Subcutaneous abdominal adipose tissue (tissue), 5 donors: ENCODE measurements at regions not wholly inside any gene's neighbourhood (a gene's known extent, or its start where the extent isn't known, plus 50 kb on each side); places are given as distances from the start of the nearest gene placed in this dataset.
"Not testable (repeated sequence)": the region's sequence is repeated elsewhere in the genome, so short reads cannot be mapped to it uniquely, and the experiment has no call there.

ENCODE experiments used
- H3K27ac ChIP-seq: one replicate; pipeline ENCODE4 v1.7.0; 2013; ENCODE audit warnings: low read depth, mild to moderate bottlenecking, inconsistent platforms, low read length, moderate library complexity
- H3K27me3 ChIP-seq, 5 donors: one replicate each; pipeline ENCODE4 v1.7.0; 2013; ENCODE audit warnings: low read length in 5 of 5, inconsistent platforms in 1 of 5; ENCODE audit not compliant: control insufficient read depth in 5 of 5, insufficient read depth in 4 of 5
- H3K36me3 ChIP-seq, 5 donors: one replicate each; pipeline ENCODE4 v1.7.0; 2013; ENCODE audit warnings: low read length in 5 of 5; ENCODE audit not compliant: control insufficient read depth in 5 of 5, insufficient read depth in 5 of 5
- H3K4me1 ChIP-seq, 5 donors: one replicate each; pipeline ENCODE4 v1.7.0; 2013; ENCODE audit warnings: low read length in 5 of 5, mild to moderate bottlenecking in 3 of 5, moderate library complexity in 1 of 5; ENCODE audit not compliant: control insufficient read depth in 5 of 5, insufficient read depth in 5 of 5
- H3K4me3 ChIP-seq, 5 donors: one replicate each; pipeline ENCODE4 v1.7.0; 2013; ENCODE audit warnings: low read length in 5 of 5, low read depth in 1 of 5
- H3K9ac ChIP-seq, 5 donors: one replicate each; pipeline ENCODE4 v1.7.0; 2013; ENCODE audit warnings: low read length in 5 of 5, mild to moderate bottlenecking in 4 of 5, moderate library complexity in 3 of 5
- H3K9me3 ChIP-seq, 5 donors: one replicate each; pipeline ENCODE4 v1.7.0; 2013; ENCODE audit warnings: low read length in 5 of 5; ENCODE audit not compliant: control insufficient read depth in 5 of 5
- donor health status: healthy.
- donor health status: healthy.
- donor health status: healthy.
- donor health status: healthy.
- donor health status: healthy.

DNA sequence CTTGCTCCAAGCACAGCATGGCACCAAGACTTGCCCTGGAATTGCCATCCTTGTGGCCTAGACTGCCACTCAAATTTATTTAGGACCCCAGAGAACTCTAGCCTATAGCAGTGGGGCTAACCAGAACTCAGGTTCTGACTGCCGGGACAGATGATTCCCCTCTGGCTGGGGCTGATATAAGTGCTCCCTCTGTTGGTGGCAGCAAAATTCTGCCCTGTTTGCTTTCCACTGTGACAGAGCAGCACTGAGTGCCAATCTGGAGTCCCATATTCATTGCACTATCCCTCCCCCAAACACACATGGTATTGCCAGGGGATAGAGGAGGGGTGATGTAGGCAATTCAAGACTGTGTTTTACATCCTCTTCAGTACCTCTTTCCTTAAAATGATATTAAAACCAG, 1081.9 kb downstream of the FAT4 start:
- H3K9ac ChIP-seq, result no peak overlapping the region

DNA sequence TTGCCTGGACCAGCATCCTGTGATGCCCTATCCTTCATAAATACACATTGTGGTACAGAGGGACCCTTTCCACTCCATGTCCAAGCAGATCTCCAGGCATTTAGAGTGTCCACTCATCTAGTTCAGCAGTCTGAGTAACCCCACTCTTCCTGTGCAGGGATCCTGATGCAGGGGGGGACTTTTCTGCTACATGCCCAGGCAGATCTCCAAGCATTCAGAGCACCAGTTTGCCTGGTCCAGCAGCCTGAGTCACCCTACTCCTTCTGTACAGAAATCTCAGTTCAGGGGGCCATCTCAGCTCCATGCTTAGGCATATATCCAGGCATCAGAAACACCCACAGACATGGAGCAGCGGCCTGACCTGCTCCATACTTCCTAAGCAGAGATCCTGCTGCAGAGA, 1089.8 kb downstream of the FAT4 start:
- Histone ChIP-seq H3K27me3 (no peaks in the 10 kb centered on the region), H3K4me1 (no peaks in the 10 kb centered on the region), H3K9me3 (peaks cover 0 to 2% (median 0%) of the 10 kb centered on the region in 5 donors), H3K27ac (no peak overlapping the region), H3K4me3 (no peak overlapping the region), H3K9ac (no peak overlapping the region), H3K36me3 (no peaks in the 10 kb centered on the region)

More for the DNA sequence above, 1081.9 kb downstream of the FAT4 start:
- Histone ChIP-seq H3K4me1 (no peaks in the 10 kb centered on the region), H3K27ac (no peak overlapping the region), H3K27me3 (no peaks in the 10 kb centered on the region), H3K36me3 (no peaks in the 10 kb centered on the region), H3K4me3 (no peak overlapping the region), H3K9me3 (no peaks in the 10 kb centered on the region)

DNA sequence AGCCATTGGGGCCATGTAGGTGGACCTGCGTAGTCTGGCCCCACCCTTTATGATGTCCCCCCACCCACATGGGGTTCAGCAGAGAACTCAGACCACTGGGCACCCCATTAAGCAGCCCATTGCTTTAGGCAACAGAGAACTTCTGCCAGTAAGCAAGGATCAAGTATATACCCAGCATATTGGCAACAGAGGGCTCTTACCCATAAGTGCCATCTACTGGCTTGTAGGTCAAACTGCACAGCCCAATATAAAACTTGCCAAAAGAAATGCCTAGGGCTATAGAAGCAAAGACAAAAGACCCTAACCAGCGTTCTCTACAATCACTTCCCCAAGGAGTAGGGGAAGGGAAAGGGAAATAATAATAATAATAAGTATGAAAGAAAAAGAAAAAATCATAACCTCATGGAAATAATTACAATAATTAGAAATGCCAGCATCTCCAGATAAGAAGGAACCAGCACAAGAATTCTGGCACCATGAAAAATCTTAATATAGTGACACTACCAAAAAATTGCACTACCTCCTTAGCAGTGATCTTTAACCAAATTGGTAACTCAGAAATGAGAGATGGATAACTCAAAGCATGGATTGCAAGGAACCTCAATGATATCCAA, 1090.7 kb downstream of the FAT4 start:
- H3K27me3 ChIP-seq, result no peaks in the 10 kb centered on the region
- H3K4me3 ChIP-seq, result no peak overlapping the region
- H3K27ac ChIP-seq, result no peak overlapping the region
- H3K4me1 ChIP-seq, result no peaks in the 10 kb centered on the region
- H3K9ac ChIP-seq, result no peak overlapping the region
- peaks cover 0 to 2% (median 0%) of the 10 kb centered on the region in 5 donors for H3K9me3 ChIP-seq
- no peaks in the 10 kb centered on the region for H3K36me3 ChIP-seq

DNA sequence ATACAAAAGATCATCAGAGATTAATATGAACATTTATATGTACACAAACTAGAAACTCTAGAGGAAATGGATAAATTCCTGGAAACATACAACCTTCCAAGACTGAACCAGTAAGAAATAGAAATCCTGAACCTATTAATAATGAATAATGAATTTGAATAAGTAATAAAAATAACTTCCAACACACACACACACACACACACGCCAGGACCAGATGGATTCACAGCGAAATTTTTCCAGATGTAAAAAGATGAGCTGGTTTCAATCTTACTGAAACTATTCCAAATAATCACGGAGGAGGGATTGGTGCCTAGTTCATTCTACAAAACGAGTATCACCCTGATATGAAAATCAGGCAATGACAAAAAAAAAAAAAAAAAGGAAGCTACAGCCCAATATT, 1095.0 kb downstream of the FAT4 start:
- Histone ChIP-seq H3K4me3 (no peak overlapping the region), H3K27me3 (no peaks in the 10 kb centered on the region), H3K27ac (no peak overlapping the region), H3K9ac (no peak overlapping the region), H3K36me3 (no peaks in the 10 kb centered on the region), H3K4me1 (no peaks in the 10 kb centered on the region), H3K9me3 (peaks cover 0 to 2% (median 0%) of the 10 kb centered on the region in 5 donors)

DNA sequence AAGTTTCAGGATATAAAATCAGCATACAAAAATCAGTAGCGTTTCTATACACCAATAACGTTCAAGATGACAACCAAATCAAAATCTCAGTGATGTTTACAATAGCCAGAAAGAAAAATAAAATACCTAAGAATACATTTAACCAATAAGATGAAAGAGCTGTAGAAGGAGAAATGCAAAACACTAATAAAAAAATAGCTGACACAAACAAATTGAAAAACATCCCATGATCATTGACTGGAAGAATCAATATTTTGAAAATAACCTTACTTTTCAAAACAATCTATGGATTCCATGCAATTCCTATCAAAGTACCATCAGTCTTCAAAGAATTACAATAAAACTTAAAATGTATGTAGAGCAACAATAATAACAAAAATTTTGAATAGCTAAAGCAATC, 1096.3 kb downstream of the FAT4 start:
- no peaks in the 10 kb centered on the region for H3K36me3 ChIP-seq
- H3K27me3 ChIP-seq, result no peaks in the 10 kb centered on the region
- H3K4me3 ChIP-seq, result no peak overlapping the region
- H3K9me3 ChIP-seq, result peaks cover 0 to 2% (median 0%) of the 10 kb centered on the region in 5 donors
- peaks cover 0 to 2% (median 0%) of the 10 kb centered on the region in 5 donors for H3K4me1 ChIP-seq
- H3K27ac ChIP-seq, result no peak overlapping the region
- H3K9ac ChIP-seq, result no peak overlapping the region

DNA sequence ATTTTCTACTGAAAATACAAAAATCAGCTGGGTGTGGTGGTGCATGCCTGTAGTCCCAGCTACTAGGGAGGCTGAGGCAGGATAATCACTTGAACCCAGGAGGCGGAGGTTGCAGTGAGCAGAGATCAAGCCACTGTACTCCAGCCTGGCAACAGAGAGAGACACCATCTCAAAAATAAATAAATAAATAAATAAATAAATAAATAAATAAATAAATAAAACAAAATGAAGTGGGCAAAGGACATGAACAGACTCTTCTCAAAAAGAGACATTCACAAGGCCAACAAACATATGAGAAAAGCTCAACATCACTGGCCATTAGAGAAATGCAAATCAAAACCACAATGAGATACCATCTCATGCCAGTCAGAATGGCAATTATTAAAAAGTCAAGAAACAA, 1097.6 kb downstream of the FAT4 start:
- H3K9me3 ChIP-seq, H3K4me1 ChIP-seq, H3K27ac ChIP-seq, H3K4me3 ChIP-seq, H3K9ac ChIP-seq, H3K36me3 ChIP-seq, H3K27me3 ChIP-seq: not testable (repeated sequence)

DNA sequence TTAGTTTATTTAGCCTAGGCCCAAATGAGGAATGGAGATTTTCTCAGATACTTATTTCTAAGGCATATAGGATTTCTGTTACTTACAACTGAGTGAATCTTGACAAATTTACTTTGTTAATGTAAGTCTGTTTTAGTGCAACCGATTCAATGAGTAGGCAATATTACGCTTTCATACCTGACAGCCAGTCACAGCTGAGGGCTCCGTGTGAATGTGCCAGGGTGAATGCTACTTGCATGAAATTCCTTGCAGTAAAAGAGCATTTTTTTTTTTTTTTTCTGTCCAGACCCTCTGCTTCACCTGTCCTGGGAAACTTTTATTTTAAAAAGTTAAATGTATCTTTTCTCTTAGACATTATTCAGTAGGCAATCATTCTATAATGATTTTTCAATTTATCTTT, 1100.0 kb downstream of the FAT4 start:
- Histone ChIP-seq H3K4me3 (no peak overlapping the region), H3K9ac (no peak overlapping the region), H3K27me3 (no peaks in the 10 kb centered on the region), H3K4me1 (peaks cover 0 to 2% (median 0%) of the 10 kb centered on the region in 5 donors), H3K9me3 (peaks cover 0 to 7% (median 0%) of the 10 kb centered on the region in 5 donors), H3K27ac (no peak overlapping the region), H3K36me3 (no peaks in the 10 kb centered on the region)

DNA sequence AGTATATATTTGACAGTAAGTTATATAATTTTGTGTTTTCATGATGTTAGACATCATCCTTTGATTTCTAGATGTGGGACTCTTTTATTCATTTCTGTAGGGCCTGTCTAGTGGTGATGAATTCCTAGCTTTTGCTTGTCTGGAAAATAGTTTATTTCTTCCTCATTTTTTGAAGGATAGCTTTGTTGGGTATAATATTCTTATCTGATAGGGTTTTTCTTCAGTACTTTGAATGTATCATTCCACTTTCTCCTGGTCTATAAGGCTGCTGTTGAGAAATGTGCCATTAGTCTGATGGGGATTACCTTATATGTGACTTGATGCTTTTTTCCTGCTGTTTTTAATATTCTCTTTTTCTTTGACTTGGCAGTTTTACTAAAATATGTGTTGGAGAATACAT, 1104.5 kb downstream of the FAT4 start:
- H3K4me1 ChIP-seq, result peaks cover 0 to 2% (median 0%) of the 10 kb centered on the region in 5 donors
- H3K36me3 ChIP-seq, result no peaks in the 10 kb centered on the region
- peaks cover 0 to 16% (median 6%) of the 10 kb centered on the region in 5 donors for H3K9me3 ChIP-seq
- no peak overlapping the region for H3K9ac ChIP-seq
- H3K27ac ChIP-seq, result no peak overlapping the region
- no peak overlapping the region for H3K4me3 ChIP-seq
- H3K27me3 ChIP-seq, result no peaks in the 10 kb centered on the region

DNA sequence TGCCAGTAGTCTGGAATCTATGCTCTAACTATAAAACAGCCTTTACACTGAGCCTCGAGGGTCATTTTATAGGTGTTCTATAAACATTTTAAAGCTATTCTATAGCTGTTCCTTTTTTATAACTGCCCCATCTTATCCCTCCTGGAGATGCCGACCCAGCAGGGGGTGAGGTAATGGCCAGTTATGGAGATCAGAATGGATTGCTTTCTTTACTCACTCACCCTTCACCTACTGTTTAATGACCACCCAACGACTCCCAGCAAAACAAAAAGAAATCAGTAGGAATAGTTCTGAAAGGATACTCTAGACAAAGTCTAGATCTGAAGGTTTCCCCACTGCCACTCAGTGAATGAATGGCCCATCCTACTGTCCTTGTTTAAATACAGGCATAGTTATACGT, 1113.1 kb downstream of the FAT4 start:
- H3K9me3 ChIP-seq, result peaks cover 0 to 3% (median 0%) of the 10 kb centered on the region in 5 donors
- no peaks in the 10 kb centered on the region for H3K36me3 ChIP-seq
- H3K27ac ChIP-seq, result no peak overlapping the region
- no peaks in the 10 kb centered on the region for H3K27me3 ChIP-seq
- no peak overlapping the region for H3K9ac ChIP-seq
- H3K4me1 ChIP-seq, result no peaks in the 10 kb centered on the region
- H3K4me3 ChIP-seq, result no peak overlapping the region

DNA sequence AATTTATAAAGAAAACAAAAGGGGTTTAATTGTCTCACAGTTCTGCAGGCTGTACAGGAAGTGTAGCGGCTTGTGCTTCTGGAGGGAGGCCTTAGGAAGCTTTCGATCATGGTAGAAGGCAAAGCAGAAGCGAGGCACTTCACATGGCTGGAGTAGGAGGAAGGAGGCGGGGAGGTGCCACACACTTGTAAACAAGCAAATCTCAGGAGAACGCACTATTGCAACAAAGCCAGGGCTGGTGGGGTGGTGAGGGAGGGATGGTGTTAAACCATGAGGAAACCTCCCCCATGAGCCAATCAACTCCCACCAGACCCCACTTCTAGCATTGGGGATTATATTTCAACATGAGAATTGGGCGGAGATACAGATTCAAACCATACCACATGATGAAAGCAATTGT, 1116.3 kb downstream of the FAT4 start:
- H3K27me3 ChIP-seq, result no peaks in the 10 kb centered on the region
- H3K4me1 ChIP-seq, result peaks cover 0 to 7% (median 0%) of the 10 kb centered on the region in 5 donors
- H3K9ac ChIP-seq, result no peak overlapping the region
- no peak overlapping the region for H3K27ac ChIP-seq
- H3K4me3 ChIP-seq, result no peak overlapping the region
- H3K9me3 ChIP-seq, result no peaks in the 10 kb centered on the region
- no peaks in the 10 kb centered on the region for H3K36me3 ChIP-seq
